Gastrocnemius medialis (tissue), 4 donors: ENCODE measurements at regions not wholly inside any gene's neighbourhood (a gene's known extent, or its start where the extent isn't known, plus 50 kb on each side); places are given as distances from the start of the nearest gene placed in this dataset.
"Not testable (repeated sequence)": the region's sequence is repeated elsewhere in the genome, so short reads cannot be mapped to it uniquely, and the experiment has no call there.

Source experiments
- ATAC-seq, 2 donors: fragments of 150-250 bp; one replicate each; pipeline ENCODE4 v1.9.1; 2016
- DNase-seq, 2 donors: peaks; one replicate each; pipeline ENCODE4 v3.0.0-alpha.2; 2019
- H3K27ac ChIP-seq, 4 donors: fragments of 200-600 bp; sonication (generic); 1 replicate in 1 of 4; 2 replicates in 3 of 4; pipeline ENCODE4 v1.5.1; 2016 to 2018; ENCODE audit warnings: mild to moderate bottlenecking in 2 of 4, moderate library complexity in 1 of 4
- H3K27me3 ChIP-seq, 3 donors: fragments of 200-600 bp; sonication (generic) in 2 of 3; 1 replicate in 1 of 3; 2 replicates in 2 of 3; pipeline versions ENCODE4 v1.5.1 to v1.6.0; 2016 to 2019; ENCODE audit warnings: mild to moderate bottlenecking in 1 of 3, moderate library complexity in 1 of 3
- H3K36me3 ChIP-seq, 2 donors: fragments of 200-600 bp; sonication (generic) in 1 of 2; one replicate each; pipeline ENCODE4 v1.5.1; 2017 to 2018
- H3K4me1 ChIP-seq, 2 donors: fragments of 200-600 bp; sonication (generic) in 1 of 2; one replicate each; pipeline ENCODE4 v1.5.1; 2016 to 2017; ENCODE audit warnings: mild to moderate bottlenecking in 2 of 2
- H3K4me3 ChIP-seq, 4 donors: fragments of 200-600 bp; sonication (generic) in 3 of 4; 1 replicate in 1 of 4; 2 replicates in 3 of 4; pipeline ENCODE4 v1.5.1; 2016 to 2019; ENCODE audit warnings: mild to moderate bottlenecking in 2 of 4
- H3K9me3 ChIP-seq, 3 donors: fragments of 200-600 bp; sonication (generic) in 2 of 3; 1 replicate in 1 of 3; 2 replicates in 2 of 3; pipeline ENCODE4 v1.5.1; 2016 to 2019
- CTCF ChIP-seq, 5 experiments: fragments of 450-650 bp in 3 of 5; fragments of 200-600 bp in 2 of 5; sonication (generic) in 2 of 5; IDR thresholded peaks in 4 of 5; conservative IDR thresholded peaks in 1 of 5; 1 replicate in 4 of 5; 2 replicates in 1 of 5; pipeline ENCODE4 v1.5.1; 2016 to 2019; ENCODE audit warnings: antibody characterized with exemption in 5 of 5, mild to moderate bottlenecking in 3 of 5, moderate library complexity in 3 of 5
- POLR2A ChIP-seq, 2 donors: fragments of 450-650 bp; IDR thresholded peaks; one replicate each; pipeline ENCODE4 v1.6.1; 2017; ENCODE audit warnings: antibody characterized with exemption in 2 of 2, mild to moderate bottlenecking in 2 of 2, moderate library complexity in 2 of 2
- in situ Hi-C, 4 donors: fragments of 200-750 bp; cut with MboI; loops; one replicate each; pipeline versions ENCODE4 v1.15.0 to v1.8.0; 2017; ENCODE audit warnings: low sequenced_read_pairs in 4 of 4
- intact Hi-C: fragments of 100-400 bp; cut with DNase I; formaldehyde crosslinking; loops from one replicate; pipeline ENCODE4 v1.15.1; 2023; ENCODE audit warnings: low total_unique reads

- Histone ChIP-seq H3K27me3 (no peaks in the 10 kb centered on the region), H3K27ac (no peak overlapping the region), H3K4me1 (peaks cover 0 to 5% of the 10 kb centered on the region in 2 donors), H3K36me3 (no peaks in the 10 kb centered on the region), H3K9me3 (no peaks in the 10 kb centered on the region), H3K4me3 (no peak overlapping the region)
- ATAC-seq (no peak), DNase-seq (no peak)
- TF ChIP-seq CTCF (IDR thresholded peaks at IDR 0.05 in 4 of 5, conservative IDR thresholded peaks at IDR 0.05 in 1 of 5) (no peak), POLR2A (IDR thresholded peaks at IDR 0.05) (no peak)
- intact Hi-C loops (no loop called here), in situ Hi-C loops (no loop called here)
Observed at GRCh38 chr13:73808318-73808717, 325.9 kb downstream of the KLF12 start.

GRCh38 chr13:73805326-73805958, 328.8 kb downstream of the KLF12 start:
- not testable (repeated sequence) for ATAC-seq

GRCh38 chr13:73803997-73804396, 330.2 kb downstream of the KLF12 start:
- H3K36me3 ChIP-seq, result no peaks in the 10 kb centered on the region
- H3K4me1 ChIP-seq, result peaks cover 0 to 5% of the 10 kb centered on the region in 2 donors
- intact Hi-C loops, result no loop called here
- DNase-seq (no peak), ATAC-seq (no peak)
- H3K27me3 ChIP-seq, result no peaks in the 10 kb centered on the region
- no peaks in the 10 kb centered on the region for H3K9me3 ChIP-seq
- in situ Hi-C loops, result no loop called here
- no peak overlapping the region for H3K4me3 ChIP-seq
- TF ChIP-seq CTCF (IDR thresholded peaks at IDR 0.05 in 4 of 5, conservative IDR thresholded peaks at IDR 0.05 in 1 of 5), result no peak
- no peak for TF ChIP-seq POLR2A (IDR thresholded peaks at IDR 0.05)
- H3K27ac ChIP-seq, result no peak overlapping the region

More at GRCh38 chr13:73805326-73805958, 328.8 kb downstream of the KLF12 start:
- H3K27me3 ChIP-seq, H3K36me3 ChIP-seq, H3K4me3 ChIP-seq, DNase-seq, intact Hi-C loops, in situ Hi-C loops, H3K9me3 ChIP-seq, H3K27ac ChIP-seq, H3K4me1 ChIP-seq: not testable (repeated sequence)

- in situ Hi-C loops, result no loop called here
Observed at GRCh38 chr13:73800011-73800410, 334.2 kb downstream of the KLF12 start.

GRCh38 chr13:73794755-73795154, 339.4 kb downstream of the KLF12 start:
- no peak overlapping the region for H3K4me3 ChIP-seq
- H3K9me3 ChIP-seq, result no peaks in the 10 kb centered on the region
- in situ Hi-C loops, result no loop called here
- H3K27me3 ChIP-seq, result no peaks in the 10 kb centered on the region
- TF ChIP-seq CTCF (IDR thresholded peaks at IDR 0.05 in 4 of 5, conservative IDR thresholded peaks at IDR 0.05 in 1 of 5), result no peak
- no peak for TF ChIP-seq POLR2A (IDR thresholded peaks at IDR 0.05)
- DNase-seq (no peak), ATAC-seq (no peak)
- no peaks in the 10 kb centered on the region for H3K36me3 ChIP-seq
- no peak overlapping the region for H3K27ac ChIP-seq
- intact Hi-C loops, result no loop called here
- no peaks in the 10 kb centered on the region for H3K4me1 ChIP-seq

More at GRCh38 chr13:73800011-73800410, 334.2 kb downstream of the KLF12 start:
- no peak for ATAC-seq
- no peak for TF ChIP-seq POLR2A (IDR thresholded peaks at IDR 0.05)
- no peak for TF ChIP-seq CTCF (IDR thresholded peaks at IDR 0.05 in 4 of 5, conservative IDR thresholded peaks at IDR 0.05 in 1 of 5)
- Histone ChIP-seq H3K36me3 (no peaks in the 10 kb centered on the region), H3K27me3 (no peaks in the 10 kb centered on the region), H3K27ac (no peak overlapping the region), H3K4me1 (no peaks in the 10 kb centered on the region), H3K9me3 (no peaks in the 10 kb centered on the region), H3K4me3 (no peak overlapping the region)
- DNase-seq, result no peak
- intact Hi-C loops, result no loop called here
